Lung (tissue), 11 donors: ENCODE measurements at regions not wholly inside any gene's neighbourhood (a gene's known extent, or its start where the extent isn't known, plus 50 kb on each side); places are given as distances from the start of the nearest gene placed in this dataset.

Experiments
- ATAC-seq: fragments of 200-7000 bp; cut with Tn5 transposase; one replicate; pipeline ENCODE4 v1.9.1; 2020; ENCODE audit warnings: moderate number of reproducible peaks; ENCODE audit not compliant: insufficient read depth, low FRiP score
- DNase-seq, 3 donors: peaks; one replicate each; pipeline ENCODE4 v3.0.0-alpha.2; 2013 to 2017
- H3K27ac ChIP-seq, 2 donors: one replicate each; pipeline ENCODE4 v1.5.1; 2013; ENCODE audit warnings: mild to moderate bottlenecking in 2 of 2, moderate library complexity in 2 of 2, control low read depth in 1 of 2, inconsistent platforms in 1 of 2, low read depth in 1 of 2, low read length in 1 of 2
- H3K27me3 ChIP-seq, 3 donors: one replicate each; pipeline ENCODE4 v1.5.1; 2013; ENCODE audit warnings: low read length in 2 of 3; ENCODE audit not compliant: control insufficient read depth in 3 of 3, insufficient read depth in 3 of 3
- H3K36me3 ChIP-seq, 4 donors: one replicate each; pipeline ENCODE4 v1.5.1; 2013; ENCODE audit warnings: low read length in 4 of 4, mild to moderate bottlenecking in 1 of 4, moderate library complexity in 1 of 4; ENCODE audit not compliant: control insufficient read depth in 4 of 4, insufficient read depth in 4 of 4
- H3K4me1 ChIP-seq, 5 donors: one replicate each; pipeline ENCODE4 v1.5.1; 2013; ENCODE audit warnings: low read length in 5 of 5, mild to moderate bottlenecking in 2 of 5, moderate library complexity in 1 of 5; ENCODE audit not compliant: control insufficient read depth in 5 of 5, insufficient read depth in 5 of 5
- H3K4me3 ChIP-seq: one replicate; pipeline ENCODE4 v1.5.1; 2013; ENCODE audit warnings: mild to moderate bottlenecking, control low read depth, moderate library complexity
- H3K9ac ChIP-seq, 2 donors: one replicate each; pipeline ENCODE4 v1.5.1; 2013; ENCODE audit warnings: low read length in 2 of 2, control low read depth in 1 of 2; ENCODE audit not compliant: insufficient read depth in 1 of 2
- H3K9me3 ChIP-seq, 4 donors: one replicate each; pipeline ENCODE4 v1.5.1; 2013; ENCODE audit warnings: low read length in 3 of 4, mild to moderate bottlenecking in 1 of 4, moderate library complexity in 1 of 4; ENCODE audit not compliant: control insufficient read depth in 4 of 4, insufficient read depth in 3 of 4
- CTCF ChIP-seq: IDR thresholded peaks from 2 replicates; pipeline ENCODE4 v1.5.1; 2012; ENCODE audit warnings: mild to moderate bottlenecking; ENCODE audit errors: control extremely low read depth, extremely low read depth
- WGBS, 2 donors: extraction: QIAGEN DNeasy Blood & Tissue Kit; methylation state at CpG; one replicate each; pipeline ENCODE4 v1.1.7; 2013; 5-methylcytosine and 5-hydroxymethylcytosine counted together
- donor health status: control.
- donor health status: control.
- donor health status: Bipolar disorder and iron deficiency.
- donor health status: healthy.
- donor health status: DM: yes; HTN: yes; CAD: no.

GRCh38 chr9:73979894-73980264 lies 517.3 kb upstream of the RORB start:
- DNase-seq, result no peak
- no peaks in the 10 kb centered on the region for H3K36me3 ChIP-seq

GRCh38 chr9:73980754-73981153 lies 516.4 kb upstream of the RORB start:
- Histone ChIP-seq H3K27me3 (no peaks in the 10 kb centered on the region), H3K4me3 (no peak overlapping the region), H3K4me1 (no peaks in the 10 kb centered on the region), H3K9ac (no peak overlapping the region), H3K9me3 (peaks cover 0 to 2% (median 0%) of the 10 kb centered on the region in 4 donors), H3K36me3 (no peaks in the 10 kb centered on the region), H3K27ac (no peak overlapping the region)
- no peak for TF ChIP-seq CTCF
- DNase-seq (no peak), ATAC-seq (no peak)

More at GRCh38 chr9:73979894-73980264, 517.3 kb upstream of the RORB start:
- no peak for ATAC-seq
- Histone ChIP-seq H3K4me3 (no peak overlapping the region), H3K4me1 (no peaks in the 10 kb centered on the region), H3K9me3 (peaks cover 0 to 2% (median 0%) of the 10 kb centered on the region in 4 donors), H3K9ac (no peak overlapping the region), H3K27ac (no peak overlapping the region), H3K27me3 (no peaks in the 10 kb centered on the region)
- 71 to 85% methylated on average over 3 of the region's 3 CpGs for WGBS, 2 donors
- TF ChIP-seq CTCF, result no peak

- ATAC-seq (no peak), DNase-seq (no peak)
- 83 to 86% methylated on average over 4 of the region's 4 CpGs for WGBS, 2 donors
- no peak overlapping the region for H3K4me3 ChIP-seq
- H3K27ac ChIP-seq, result no peak overlapping the region
- no peaks in the 10 kb centered on the region for H3K27me3 ChIP-seq
- peaks cover 0 to 2% (median 0%) of the 10 kb centered on the region in 4 donors for H3K9me3 ChIP-seq
- no peaks in the 10 kb centered on the region for H3K4me1 ChIP-seq
- H3K36me3 ChIP-seq, result no peaks in the 10 kb centered on the region
- TF ChIP-seq CTCF, result no peak
- no peak overlapping the region for H3K9ac ChIP-seq
These were observed 515.7 kb upstream of the RORB start for GRCh38 chr9:73981405-73981804.

GRCh38 chr9:73995836-73996235 lies 501.3 kb upstream of the RORB start:
- no peak for TF ChIP-seq CTCF
- ATAC-seq (no peak), DNase-seq (no peak)
- H3K27ac ChIP-seq, result no peak overlapping the region
- H3K9ac ChIP-seq, result no peak overlapping the region
- no peaks in the 10 kb centered on the region for H3K36me3 ChIP-seq
- WGBS, 2 donors, result 91 to 95% methylated on average over 2 of the region's 2 CpGs
- no peaks in the 10 kb centered on the region for H3K4me1 ChIP-seq
- no peaks in the 10 kb centered on the region for H3K9me3 ChIP-seq
- H3K4me3 ChIP-seq, result no peak overlapping the region
- H3K27me3 ChIP-seq, result no peaks in the 10 kb centered on the region
